ENCODE measurements at regions not wholly inside any gene's neighbourhood (a gene's known extent, or its start where the extent isn't known, plus 50 kb on each side); places are given as distances from the start of the nearest gene placed in this dataset.
"Not testable (repeated sequence)": the region's sequence is repeated elsewhere in the genome, so short reads cannot be mapped to it uniquely, and the experiment has no call there.

GRCh38 chr2:217599906-217600305, 402.9 kb downstream of the TNS1 start:
- DNase-seq (ENCODE audit: low read depth) = peak; percentile 16
- no peak overlapping the region for H3K4me3 ChIP-seq (ENCODE audit: low read depth, low read length)
- TF ChIP-seq POLR2A (IDR thresholded peaks at IDR 0.05; ENCODE audit: extremely low read depth, insufficient read length) (no peak), CTCF (IDR thresholded peaks at IDR 0.05; ENCODE audit: low read depth, low read length) (no peak), MYC (IDR thresholded peaks at IDR 0.05; ENCODE audit: low read depth, low read length) (no peak), MAX (IDR thresholded peaks at IDR 0.05; ENCODE audit: low read depth, low read length) (no peak)

- no peak overlapping the region for H3K4me3 ChIP-seq (ENCODE audit: low read depth, low read length)
- no peak for DNase-seq (ENCODE audit: low read depth)
- TF ChIP-seq CTCF (IDR thresholded peaks at IDR 0.05; ENCODE audit: low read depth, low read length) (no peak), POLR2A (IDR thresholded peaks at IDR 0.05; ENCODE audit: extremely low read depth, insufficient read length) (no peak), MYC (IDR thresholded peaks at IDR 0.05; ENCODE audit: low read depth, low read length) (no peak), MAX (IDR thresholded peaks at IDR 0.05; ENCODE audit: low read depth, low read length) (no peak)
These were observed 405.1 kb downstream of the TNS1 start for GRCh38 chr2:217597681-217598080.

GRCh38 chr2:217597145-217597544, 405.6 kb downstream of the TNS1 start:
- TF ChIP-seq MAX (IDR thresholded peaks at IDR 0.05; ENCODE audit: low read depth, low read length) = no peak
- no peak for TF ChIP-seq CTCF (IDR thresholded peaks at IDR 0.05; ENCODE audit: low read depth, low read length)
- TF ChIP-seq POLR2A (IDR thresholded peaks at IDR 0.05; ENCODE audit: extremely low read depth, insufficient read length) = no peak
- TF ChIP-seq MYC (IDR thresholded peaks at IDR 0.05; ENCODE audit: low read depth, low read length) = no peak
- DNase-seq (ENCODE audit: low read depth) = no peak
- H3K4me3 ChIP-seq (ENCODE audit: low read depth, low read length) = no peak overlapping the region

GRCh38 chr2:217593732-217594131, 409.1 kb downstream of the TNS1 start:
- no peak overlapping the region for H3K4me3 ChIP-seq (ENCODE audit: low read depth, low read length)
- peak; percentile 32 for DNase-seq (ENCODE audit: low read depth)
- TF ChIP-seq MAX (IDR thresholded peaks at IDR 0.05; ENCODE audit: low read depth, low read length) = no peak
- TF ChIP-seq CTCF (IDR thresholded peaks at IDR 0.05; ENCODE audit: low read depth, low read length) = no peak
- TF ChIP-seq POLR2A (IDR thresholded peaks at IDR 0.05; ENCODE audit: extremely low read depth, insufficient read length) = no peak
- TF ChIP-seq MYC (IDR thresholded peaks at IDR 0.05; ENCODE audit: low read depth, low read length) = no peak

- TF ChIP-seq MYC (IDR thresholded peaks at IDR 0.05; ENCODE audit: low read depth, low read length) = no peak
- no peak for TF ChIP-seq POLR2A (IDR thresholded peaks at IDR 0.05; ENCODE audit: extremely low read depth, insufficient read length)
- no peak for TF ChIP-seq CTCF (IDR thresholded peaks at IDR 0.05; ENCODE audit: low read depth, low read length)
- TF ChIP-seq MAX (IDR thresholded peaks at IDR 0.05; ENCODE audit: low read depth, low read length) = no peak
- no peak for DNase-seq (ENCODE audit: low read depth)
- no peak overlapping the region for H3K4me3 ChIP-seq (ENCODE audit: low read depth, low read length)
These were observed 414.5 kb downstream of the TNS1 start for GRCh38 chr2:217588266-217588665.

- no peak overlapping the region for H3K4me3 ChIP-seq (ENCODE audit: low read depth, low read length)
- no peak for DNase-seq (ENCODE audit: low read depth)
- TF ChIP-seq CTCF (IDR thresholded peaks at IDR 0.05; ENCODE audit: low read depth, low read length) (no peak), MAX (IDR thresholded peaks at IDR 0.05; ENCODE audit: low read depth, low read length) (no peak), POLR2A (IDR thresholded peaks at IDR 0.05; ENCODE audit: extremely low read depth, insufficient read length) (no peak), MYC (IDR thresholded peaks at IDR 0.05; ENCODE audit: low read depth, low read length) (no peak)
These were observed 417.4 kb downstream of the TNS1 start for GRCh38 chr2:217585362-217585761.

- DNase-seq (ENCODE audit: low read depth) = not testable (repeated sequence)
These were observed 422.4 kb downstream of the TNS1 start for GRCh38 chr2:217580407-217580806.

More at GRCh38 chr2:217580407-217580806, 422.4 kb downstream of the TNS1 start:
- not testable (repeated sequence) for H3K4me3 ChIP-seq (ENCODE audit: low read depth, low read length)

Data from NB4 (cell line).